H9 (cell line): ENCODE measurements at regions not wholly inside any gene's neighbourhood (a gene's known extent, or its start where the extent isn't known, plus 50 kb on each side); places are given as distances from the start of the nearest gene placed in this dataset.

Experiments used
- DNase-seq: peaks from one replicate; pipeline ENCODE4 v3.0.0-alpha.2; 2017
- H2AFZ ChIP-seq: one replicate; pipeline ENCODE4 v1.6.1; 2013; ENCODE audit warnings: mild to moderate bottlenecking, low read length, control low read depth, moderate library complexity
- H2AK5ac ChIP-seq: 2 replicates; pipeline ENCODE4 v1.6.1; 2013; ENCODE audit warnings: low read length, control low read depth, mixed read lengths; ENCODE audit not compliant: insufficient read length
- H2BK120ac ChIP-seq: one replicate; pipeline ENCODE4 v1.6.1; 2013; ENCODE audit warnings: low read depth, mild to moderate bottlenecking, low read length, control low read depth, inconsistent platforms; ENCODE audit not compliant: poor library complexity, severe bottlenecking
- H2BK12ac ChIP-seq: 2 replicates; pipeline ENCODE4 v1.6.1; 2013; ENCODE audit warnings: low read length, control low read depth, mixed read lengths, low read depth; ENCODE audit not compliant: insufficient read length
- H2BK15ac ChIP-seq: 2 replicates; pipeline ENCODE4 v1.6.1; 2013; ENCODE audit warnings: low read depth, low read length, control low read depth
- H2BK20ac ChIP-seq: one replicate; pipeline ENCODE4 v1.6.1; 2013; ENCODE audit warnings: low read depth, mild to moderate bottlenecking, low read length, control low read depth, inconsistent platforms; ENCODE audit not compliant: poor library complexity, severe bottlenecking
- H2BK5ac ChIP-seq: 2 replicates; pipeline ENCODE4 v1.6.1; 2013; ENCODE audit warnings: low read length, control low read depth, mixed read lengths; ENCODE audit not compliant: insufficient read length
- H3K14ac ChIP-seq: 2 replicates; pipeline ENCODE4 v1.6.1; 2013; ENCODE audit warnings: low read length, control low read depth; ENCODE audit not compliant: insufficient read depth
- H3K18ac ChIP-seq: 2 replicates; pipeline ENCODE4 v1.6.1; 2013; ENCODE audit warnings: low read depth, mild to moderate bottlenecking, mixed read lengths, low read length, control low read depth; ENCODE audit not compliant: insufficient read length
- H3K23ac ChIP-seq: 2 replicates; pipeline ENCODE4 v1.6.1; 2013; ENCODE audit warnings: low read length, control low read depth, mixed read lengths, low read depth; ENCODE audit not compliant: insufficient read length
- H3K23me2 ChIP-seq: 2 replicates; pipeline ENCODE4 v1.6.1; 2013; ENCODE audit warnings: low read depth, mild to moderate bottlenecking, mixed read lengths, low read length, control low read depth; ENCODE audit not compliant: insufficient read length, poor library complexity, severe bottlenecking
- H3K27ac ChIP-seq: 2 replicates; pipeline ENCODE4 v1.5.1; 2013; ENCODE audit warnings: low read length, control low read depth, mixed read lengths, low read depth; ENCODE audit not compliant: insufficient read length
- H3K27me3 ChIP-seq: 2 replicates; pipeline ENCODE4 v1.6.1; 2013; ENCODE audit warnings: low read length, control low read depth, inconsistent platforms; ENCODE audit not compliant: insufficient read depth
- H3K4ac ChIP-seq: 2 replicates; pipeline ENCODE4 v1.6.1; 2013; ENCODE audit warnings: low read depth, mild to moderate bottlenecking, control low read depth, inconsistent platforms, low read length, moderate library complexity
- H3K4me1 ChIP-seq: 2 replicates; pipeline ENCODE4 v1.6.1; 2013; ENCODE audit warnings: low read length, control low read depth, inconsistent platforms; ENCODE audit not compliant: insufficient read depth
- H3K4me2 ChIP-seq: 2 replicates; pipeline ENCODE4 v1.6.1; 2013; ENCODE audit warnings: low read length, control low read depth, mixed read lengths; ENCODE audit not compliant: insufficient read length, insufficient read depth
- H3K56ac ChIP-seq: 2 replicates; pipeline ENCODE4 v1.6.1; 2013; ENCODE audit warnings: low read depth, mild to moderate bottlenecking, mixed read lengths, low read length, control low read depth; ENCODE audit not compliant: insufficient read length
- H3K79me1 ChIP-seq: 2 replicates; pipeline ENCODE4 v1.6.1; 2013; ENCODE audit warnings: low read depth, mild to moderate bottlenecking, moderate library complexity, low read length, control low read depth, inconsistent platforms; ENCODE audit not compliant: insufficient read depth, poor library complexity, severe bottlenecking
- H3K79me2 ChIP-seq: 2 replicates; pipeline ENCODE4 v1.6.1; 2013; ENCODE audit warnings: low read length, control low read depth, inconsistent platforms; ENCODE audit not compliant: insufficient read depth
- H3K9ac ChIP-seq: 2 replicates; pipeline ENCODE4 v1.6.1; 2013; ENCODE audit warnings: low read length, control low read depth, mixed read lengths; ENCODE audit not compliant: insufficient read length; ENCODE audit errors: extremely low read depth
- H3K9me3 ChIP-seq: one replicate; pipeline ENCODE4 v1.6.1; 2013; ENCODE audit warnings: low read depth, low read length, inconsistent platforms; ENCODE audit not compliant: control insufficient read depth
- H3T11ph ChIP-seq: one replicate; pipeline ENCODE4 v1.6.1; 2013; ENCODE audit warnings: mild to moderate bottlenecking, low read length, control low read depth, inconsistent platforms
- H4K20me1 ChIP-seq: one replicate; pipeline ENCODE4 v1.6.1; 2013; ENCODE audit not compliant: control insufficient read depth, insufficient read length, insufficient read depth
- H4K5ac ChIP-seq: 2 replicates; pipeline ENCODE4 v1.6.1; 2013; ENCODE audit warnings: low read depth, mild to moderate bottlenecking, mixed read lengths, low read length, control low read depth; ENCODE audit not compliant: insufficient read length
- H4K8ac ChIP-seq: replicated peaks from 2 replicates; pipeline ENCODE4 v1.6.1; 2013; ENCODE audit warnings: low read length, control low read depth, mixed read lengths, low read depth; ENCODE audit not compliant: insufficient read length
- H4K91ac ChIP-seq: 2 replicates; pipeline ENCODE4 v1.6.1; 2013; ENCODE audit warnings: low read depth, mild to moderate bottlenecking, moderate library complexity, mixed read lengths, low read length, control low read depth; ENCODE audit not compliant: insufficient read length
- H3K27ac Mint-ChIP-seq, 3 experiments: 2 replicates in 2 of 3; 3 replicates in 1 of 3; pipeline ENCODE4 v1.8.0; 2020 to 2021; ENCODE audit warnings: mixed read lengths in 3 of 3, mild to moderate bottlenecking in 1 of 3, moderate library complexity in 1 of 3
- H3K27me3 Mint-ChIP-seq: 2 replicates; pipeline ENCODE4 v1.8.0; 2021; ENCODE audit warnings: low read depth, mild to moderate bottlenecking, moderate library complexity, mixed read lengths
- H3K36me3 Mint-ChIP-seq, 3 experiments: 2 replicates in 2 of 3; 3 replicates in 1 of 3; pipeline ENCODE4 v1.8.0; 2020 to 2021; ENCODE audit warnings: low read depth in 3 of 3, mixed read lengths in 3 of 3; ENCODE audit not compliant: insufficient read depth in 1 of 3
- H3K4me1 Mint-ChIP-seq, 2 experiments: 2 replicates each; pipeline ENCODE4 v1.8.0; 2020; ENCODE audit warnings: mixed read lengths in 2 of 2
- H3K4me3 Mint-ChIP-seq, 2 experiments: 2 replicates in 1 of 2; 3 replicates in 1 of 2; pipeline ENCODE4 v1.8.0; 2020 to 2021; ENCODE audit warnings: mild to moderate bottlenecking in 2 of 2, mixed read lengths in 2 of 2, moderate library complexity in 1 of 2
- H3K9me3 Mint-ChIP-seq, 2 experiments: 2 replicates in 1 of 2; 3 replicates in 1 of 2; pipeline ENCODE4 v1.8.0; 2020; ENCODE audit warnings: mild to moderate bottlenecking in 2 of 2, mixed read lengths in 2 of 2, moderate library complexity in 1 of 2
- WGBS: extraction: QIAGEN DNeasy Blood & Tissue Kit; methylation state at CpG from one replicate; pipeline ENCODE4 v1.1.7; 2013; ENCODE audit warnings: missing lambda C conversion rate, low lambda C conversion rate, mixed read lengths; ENCODE audit not compliant: insufficient read length; ENCODE audit errors: extremely low coverage; 5-methylcytosine and 5-hydroxymethylcytosine counted together
- TF ChIP-seq, protein P1 (sequence below): fragments of 200-600 bp; sonication (generic); conservative IDR thresholded peaks from 3 replicates; pipeline ENCODE4 v1.8.0; 2021; ENCODE audit warnings: antibody characterized with exemption, mild to moderate bottlenecking

GRCh38 chr5:120082316-120083068 lies 381.6 kb upstream of the PRR16 start:
- no peaks in the 10 kb centered on the region for H3K27me3 Mint-ChIP-seq

More at GRCh38 chr5:120082316-120083068, 381.6 kb upstream of the PRR16 start:
- no peak overlapping the region for H3K18ac ChIP-seq
- no peak overlapping the region for H2BK20ac ChIP-seq
- no peak overlapping the region for H3K14ac ChIP-seq
- no peak overlapping the region for H4K91ac ChIP-seq
- H3K23ac ChIP-seq = no peak overlapping the region
- H3K9ac ChIP-seq = no peak overlapping the region
- H2BK12ac ChIP-seq = no peak overlapping the region
- no peak for DNase-seq
- no peaks in the 10 kb centered on the region for H3K9me3 ChIP-seq
- no peak overlapping the region for H2BK120ac ChIP-seq
- H4K5ac ChIP-seq = no peak overlapping the region
- Mint-ChIP-seq H3K36me3 (no peaks in the 10 kb centered on the region), H3K4me1 (peaks cover 11 to 14% of the 10 kb centered on the region in 2 experiments), H3K27ac (no peak overlapping the region), H3K4me3 (no peak overlapping the region), H3K9me3 (no peaks in the 10 kb centered on the region; a peak in 1 of 5 replicates)
- H3K4me1 ChIP-seq = no peaks in the 10 kb centered on the region
- no peaks in the 10 kb centered on the region for H3K79me1 ChIP-seq
- TF ChIP-seq, protein P1, sequence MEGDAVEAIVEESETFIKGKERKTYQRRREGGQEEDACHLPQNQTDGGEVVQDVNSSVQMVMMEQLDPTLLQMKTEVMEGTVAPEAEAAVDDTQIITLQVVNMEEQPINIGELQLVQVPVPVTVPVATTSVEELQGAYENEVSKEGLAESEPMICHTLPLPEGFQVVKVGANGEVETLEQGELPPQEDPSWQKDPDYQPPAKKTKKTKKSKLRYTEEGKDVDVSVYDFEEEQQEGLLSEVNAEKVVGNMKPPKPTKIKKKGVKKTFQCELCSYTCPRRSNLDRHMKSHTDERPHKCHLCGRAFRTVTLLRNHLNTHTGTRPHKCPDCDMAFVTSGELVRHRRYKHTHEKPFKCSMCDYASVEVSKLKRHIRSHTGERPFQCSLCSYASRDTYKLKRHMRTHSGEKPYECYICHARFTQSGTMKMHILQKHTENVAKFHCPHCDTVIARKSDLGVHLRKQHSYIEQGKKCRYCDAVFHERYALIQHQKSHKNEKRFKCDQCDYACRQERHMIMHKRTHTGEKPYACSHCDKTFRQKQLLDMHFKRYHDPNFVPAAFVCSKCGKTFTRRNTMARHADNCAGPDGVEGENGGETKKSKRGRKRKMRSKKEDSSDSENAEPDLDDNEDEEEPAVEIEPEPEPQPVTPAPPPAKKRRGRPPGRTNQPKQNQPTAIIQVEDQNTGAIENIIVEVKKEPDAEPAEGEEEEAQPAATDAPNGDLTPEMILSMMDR = 0 out of 3 replicates have a peak, but pooled peaks have one; percentile 13
- H3K23me2 ChIP-seq = no peaks in the 10 kb centered on the region
- no peak overlapping the region for H3K27ac ChIP-seq
- no peak overlapping the region for H3K4ac ChIP-seq
- H3K27me3 ChIP-seq = no peaks in the 10 kb centered on the region
- H3T11ph ChIP-seq = no peak overlapping the region
- H2AK5ac ChIP-seq = no peak overlapping the region
- H3K56ac ChIP-seq = no peak overlapping the region
- H4K20me1 ChIP-seq = no peaks in the 10 kb centered on the region
- no peak overlapping the region for H2BK15ac ChIP-seq
- no peak overlapping the region for H2BK5ac ChIP-seq
- no peak overlapping the region for H4K8ac ChIP-seq
- no CpG with 5 or more reads among the region's 3 CpGs for WGBS
- H3K4me2 ChIP-seq = no peak overlapping the region
- no peaks in the 10 kb centered on the region for H3K79me2 ChIP-seq
- H2AFZ ChIP-seq = no peak overlapping the region
